NOMO-1 treated with dmso at 0.1 percent for 144 hours (cell line): ENCODE measurements at regions not wholly inside any gene's neighbourhood (a gene's known extent, or its start where the extent isn't known, plus 50 kb on each side); places are given as distances from the start of the nearest gene placed in this dataset.
A peak's percentile ranks its signal among the peaks of the same experiment; 100 is the strongest.
"Not testable (repeated sequence)": the region's sequence is repeated elsewhere in the genome, so short reads cannot be mapped to it uniquely, and the experiment has no call there.

Experiments
- DNase-seq: peaks from one replicate; lab custom pipeline; 2025; ENCODE audit not compliant: unreplicated experiment; lab: John Stamatoyannopoulos, UW

DNA sequence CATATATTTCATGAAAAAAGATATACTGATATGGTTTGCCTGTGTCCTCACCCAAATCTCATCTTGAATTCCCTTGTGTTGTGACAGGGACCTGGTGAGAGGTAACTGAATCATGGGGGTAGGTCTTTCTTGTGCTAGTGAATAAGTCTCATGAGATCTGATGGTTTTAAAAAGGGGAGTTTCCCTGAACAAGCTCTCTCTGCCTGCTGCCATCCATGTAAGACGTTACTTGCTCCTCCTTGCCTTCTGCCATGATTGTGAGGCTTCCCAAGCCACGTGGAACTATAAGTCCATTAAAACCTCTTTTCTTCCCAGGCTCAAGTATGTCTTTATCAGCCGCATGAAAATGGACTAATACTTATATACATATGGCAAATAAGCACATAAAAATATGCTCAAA is 274.8 kb upstream of the SDK2 start:
- DNase-seq, result not testable (repeated sequence)

DNA sequence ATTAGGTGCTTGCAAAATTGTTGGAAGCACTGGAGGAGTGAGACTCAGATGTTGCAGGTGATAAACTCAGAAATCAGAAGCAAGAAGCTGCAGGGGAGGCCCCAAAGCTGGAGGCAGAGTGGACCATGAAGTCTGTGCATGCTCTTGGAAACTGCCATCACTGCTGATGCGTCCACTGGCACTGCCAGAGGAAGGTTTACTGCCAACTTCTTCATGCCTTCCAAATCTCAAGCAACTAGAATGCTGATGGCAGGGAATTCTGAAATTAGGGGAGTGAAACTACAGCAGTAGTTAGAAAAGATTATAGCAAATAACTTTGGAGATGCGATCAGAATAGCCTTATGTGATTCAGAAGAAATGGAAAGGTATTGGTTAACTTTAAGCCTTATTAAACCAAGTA is 277.1 kb upstream of the SDK2 start:
- DNase-seq, result no peak

- DNase-seq, result no peak
Measured at GRCh38 chr17:73924114-73924908, 279.2 kb upstream of the RPL38 start.

DNA sequence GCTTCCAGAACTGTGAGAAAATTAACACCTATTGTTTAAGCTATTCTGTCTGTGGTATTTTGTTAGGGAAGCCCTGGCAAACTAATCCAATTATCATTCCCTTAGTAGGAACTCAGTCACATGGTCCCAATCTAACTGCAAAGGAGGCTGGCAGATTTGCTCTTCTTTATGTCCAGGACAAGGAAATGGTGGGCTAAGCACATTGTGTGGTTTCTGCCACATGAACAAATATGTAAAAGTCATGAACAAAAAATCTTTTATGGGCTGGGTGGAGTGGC is 278.6 kb upstream of the RPL38 start:
- DNase-seq, result no peak

DNA sequence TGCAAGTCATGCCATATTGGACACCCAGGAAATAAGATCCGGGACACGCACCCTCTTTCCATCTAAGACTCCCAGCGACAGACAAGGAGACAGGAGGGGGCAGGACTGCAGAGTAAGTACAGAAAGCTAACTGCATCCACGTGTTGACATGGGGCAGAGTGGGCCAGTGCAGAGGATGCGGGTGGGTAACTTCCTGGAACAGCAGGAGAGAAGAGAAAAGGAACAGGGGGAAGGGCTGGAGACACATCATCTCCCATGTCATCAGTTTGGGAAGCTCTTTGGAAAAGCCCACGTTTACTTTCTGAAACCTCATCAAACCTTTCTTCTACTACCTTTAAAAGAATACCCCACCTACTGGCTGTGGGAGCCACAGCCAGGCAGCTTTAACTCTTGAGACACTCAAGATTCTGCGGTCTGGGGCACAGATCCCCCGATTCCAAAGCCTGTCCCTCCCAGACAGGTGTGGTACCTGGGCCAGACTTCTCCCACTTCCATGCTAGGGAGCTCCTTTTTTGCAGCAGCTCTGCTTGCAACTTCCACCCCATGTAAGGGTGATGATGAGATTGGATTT is 273.5 kb upstream of the RPL38 start:
- no peak for DNase-seq

GRCh38 chr17:73932216-73932749 is 271.2 kb upstream of the RPL38 start:
- DNase-seq, result no peak

- no peak for DNase-seq
Measured at GRCh38 chr17:73933164-73933766, 270.2 kb upstream of the RPL38 start.

DNA sequence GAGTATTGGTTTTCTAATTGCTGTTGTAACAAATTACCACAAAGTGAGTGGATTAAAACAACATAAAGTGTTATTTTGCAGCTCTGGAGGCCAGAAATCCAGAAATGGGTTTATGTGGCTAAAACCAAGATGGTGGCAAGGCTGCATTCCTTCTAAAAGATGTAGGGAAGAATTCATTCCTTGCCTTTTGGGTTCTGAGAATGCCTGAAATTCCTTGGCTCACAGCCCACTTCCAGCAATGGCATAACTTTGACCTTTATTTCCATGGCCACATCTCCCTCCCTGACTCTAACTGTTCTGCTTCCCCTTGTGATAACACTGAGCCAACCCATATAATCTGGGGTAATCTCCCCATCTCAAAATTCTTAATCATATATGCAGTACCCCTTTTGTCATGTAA is 269.6 kb upstream of the RPL38 start:
- no peak for DNase-seq

- no peak for DNase-seq
Measured at GRCh38 chr17:73934696-73935095, 268.8 kb upstream of the RPL38 start.

GRCh38 chr17:73936908-73937627 is 266.4 kb upstream of the RPL38 start:
- DNase-seq, result peak; percentile 60

DNA sequence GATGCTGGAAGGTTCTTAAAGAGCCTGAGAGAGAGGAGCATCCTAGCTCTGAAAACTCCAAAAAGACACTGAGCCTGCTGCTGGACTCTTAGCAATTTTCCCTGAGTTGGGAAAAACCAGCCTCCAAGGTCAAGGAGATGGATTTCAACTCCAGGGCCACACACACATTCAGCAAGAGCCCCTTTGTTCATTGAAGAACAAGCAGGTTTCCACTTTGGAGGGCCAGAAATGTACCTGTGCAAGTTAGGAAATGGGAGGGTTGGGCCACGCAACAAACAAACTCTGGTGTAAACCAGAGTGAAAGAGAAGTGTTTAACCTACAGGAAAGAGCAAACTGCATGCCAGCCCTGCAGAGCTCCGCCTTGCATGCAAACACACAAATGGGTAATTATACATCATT is 264.8 kb upstream of the RPL38 start:
- DNase-seq, result no peak

GRCh38 chr17:73939806-73940205 is 263.7 kb upstream of the RPL38 start:
- no peak for DNase-seq

DNA sequence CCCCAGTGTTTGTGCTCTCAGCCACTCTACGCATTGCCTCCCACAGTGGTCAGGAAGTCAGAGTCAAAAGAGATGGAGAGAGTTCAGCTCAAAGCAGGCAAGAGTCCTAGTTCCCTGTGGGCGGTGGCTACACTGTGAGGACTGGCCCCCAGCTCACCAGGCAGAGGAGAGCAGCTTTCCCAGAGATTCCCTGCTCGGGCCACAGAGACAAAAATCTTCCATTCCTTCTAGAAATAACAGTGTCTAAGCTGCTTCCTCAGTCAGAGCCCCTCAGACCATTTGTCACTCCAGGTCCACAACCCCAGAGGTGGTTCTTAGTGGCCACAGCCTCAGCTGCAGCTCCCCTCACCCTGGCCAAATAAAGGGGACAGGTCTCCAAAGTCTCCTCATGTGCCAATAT is 263.0 kb upstream of the RPL38 start:
- no peak for DNase-seq

GRCh38 chr17:73941919-73942530 is 261.5 kb upstream of the RPL38 start:
- no peak for DNase-seq

GRCh38 chr17:73942703-73943415 is 260.6 kb upstream of the RPL38 start:
- no peak for DNase-seq

DNA sequence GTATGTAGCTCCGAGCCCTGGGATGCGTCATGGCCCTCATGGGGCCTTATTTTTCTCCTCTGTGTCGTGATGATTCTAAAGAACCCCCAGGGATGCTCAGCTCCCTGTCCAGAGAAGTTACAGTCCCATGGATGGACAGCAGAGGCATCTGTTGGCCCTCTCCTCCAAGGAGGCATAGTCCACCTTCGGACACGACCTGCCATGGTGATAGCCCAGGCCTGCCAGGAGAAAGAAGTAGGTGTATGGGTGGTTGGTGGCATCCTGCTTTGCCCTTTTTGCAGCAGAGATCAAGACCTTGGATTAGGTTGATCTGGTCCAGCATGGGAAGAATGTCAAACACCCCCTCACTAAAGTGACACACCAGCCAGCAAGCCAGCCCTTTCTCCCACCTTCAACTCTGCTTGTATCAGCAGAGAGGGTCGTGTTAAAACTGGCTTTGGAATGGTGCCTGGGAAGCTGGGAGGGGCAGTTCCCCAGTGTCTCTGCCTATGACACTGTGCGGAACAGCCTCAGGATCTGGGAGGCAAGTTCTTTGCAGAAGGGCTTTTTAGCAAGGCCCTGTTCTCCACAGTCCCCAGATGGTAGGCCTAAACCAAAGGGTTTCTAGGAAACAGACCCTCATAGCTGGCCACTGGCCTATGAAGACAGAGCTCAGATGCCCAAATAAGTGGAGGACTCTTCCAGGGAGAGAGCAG is 259.9 kb upstream of the RPL38 start:
- no peak for DNase-seq

- no peak for DNase-seq
Measured at GRCh38 chr17:73944366-73944765, 259.1 kb upstream of the RPL38 start.

- DNase-seq, result no peak
Measured at GRCh38 chr17:73947281-73947965, 256.1 kb upstream of the RPL38 start.

GRCh38 chr17:73947966-73948355 is 255.5 kb upstream of the RPL38 start:
- no peak for DNase-seq
